H9 (cell line): ENCODE measurements at regions not wholly inside any gene's neighbourhood (a gene's known extent, or its start where the extent isn't known, plus 50 kb on each side); places are given as distances from the start of the nearest gene placed in this dataset.
"Not testable (repeated sequence)": the region's sequence is repeated elsewhere in the genome, so short reads cannot be mapped to it uniquely, and the experiment has no call there.

Experiments used
- DNase-seq: peaks from one replicate; pipeline ENCODE4 v3.0.0-alpha.2; 2017
- H2AFZ ChIP-seq: one replicate; pipeline ENCODE4 v1.6.1; 2013; ENCODE audit warnings: mild to moderate bottlenecking, low read length, control low read depth, moderate library complexity
- H2AK5ac ChIP-seq: 2 replicates; pipeline ENCODE4 v1.6.1; 2013; ENCODE audit warnings: low read length, control low read depth, mixed read lengths; ENCODE audit not compliant: insufficient read length
- H2BK120ac ChIP-seq: one replicate; pipeline ENCODE4 v1.6.1; 2013; ENCODE audit warnings: low read depth, mild to moderate bottlenecking, low read length, control low read depth, inconsistent platforms; ENCODE audit not compliant: poor library complexity, severe bottlenecking
- H2BK12ac ChIP-seq: 2 replicates; pipeline ENCODE4 v1.6.1; 2013; ENCODE audit warnings: low read length, control low read depth, mixed read lengths, low read depth; ENCODE audit not compliant: insufficient read length
- H2BK15ac ChIP-seq: 2 replicates; pipeline ENCODE4 v1.6.1; 2013; ENCODE audit warnings: low read depth, low read length, control low read depth
- H2BK20ac ChIP-seq: one replicate; pipeline ENCODE4 v1.6.1; 2013; ENCODE audit warnings: low read depth, mild to moderate bottlenecking, low read length, control low read depth, inconsistent platforms; ENCODE audit not compliant: poor library complexity, severe bottlenecking
- H2BK5ac ChIP-seq: 2 replicates; pipeline ENCODE4 v1.6.1; 2013; ENCODE audit warnings: low read length, control low read depth, mixed read lengths; ENCODE audit not compliant: insufficient read length
- H3K14ac ChIP-seq: 2 replicates; pipeline ENCODE4 v1.6.1; 2013; ENCODE audit warnings: low read length, control low read depth; ENCODE audit not compliant: insufficient read depth
- H3K18ac ChIP-seq: 2 replicates; pipeline ENCODE4 v1.6.1; 2013; ENCODE audit warnings: low read depth, mild to moderate bottlenecking, mixed read lengths, low read length, control low read depth; ENCODE audit not compliant: insufficient read length
- H3K23ac ChIP-seq: 2 replicates; pipeline ENCODE4 v1.6.1; 2013; ENCODE audit warnings: low read length, control low read depth, mixed read lengths, low read depth; ENCODE audit not compliant: insufficient read length
- H3K23me2 ChIP-seq: 2 replicates; pipeline ENCODE4 v1.6.1; 2013; ENCODE audit warnings: low read depth, mild to moderate bottlenecking, mixed read lengths, low read length, control low read depth; ENCODE audit not compliant: insufficient read length, poor library complexity, severe bottlenecking
- H3K27ac ChIP-seq: 2 replicates; pipeline ENCODE4 v1.5.1; 2013; ENCODE audit warnings: low read length, control low read depth, mixed read lengths, low read depth; ENCODE audit not compliant: insufficient read length
- H3K27me3 ChIP-seq: 2 replicates; pipeline ENCODE4 v1.6.1; 2013; ENCODE audit warnings: low read length, control low read depth, inconsistent platforms; ENCODE audit not compliant: insufficient read depth
- H3K4ac ChIP-seq: 2 replicates; pipeline ENCODE4 v1.6.1; 2013; ENCODE audit warnings: low read depth, mild to moderate bottlenecking, control low read depth, inconsistent platforms, low read length, moderate library complexity
- H3K4me1 ChIP-seq: 2 replicates; pipeline ENCODE4 v1.6.1; 2013; ENCODE audit warnings: low read length, control low read depth, inconsistent platforms; ENCODE audit not compliant: insufficient read depth
- H3K4me2 ChIP-seq: 2 replicates; pipeline ENCODE4 v1.6.1; 2013; ENCODE audit warnings: low read length, control low read depth, mixed read lengths; ENCODE audit not compliant: insufficient read length, insufficient read depth
- H3K56ac ChIP-seq: 2 replicates; pipeline ENCODE4 v1.6.1; 2013; ENCODE audit warnings: low read depth, mild to moderate bottlenecking, mixed read lengths, low read length, control low read depth; ENCODE audit not compliant: insufficient read length
- H3K79me1 ChIP-seq: 2 replicates; pipeline ENCODE4 v1.6.1; 2013; ENCODE audit warnings: low read depth, mild to moderate bottlenecking, moderate library complexity, low read length, control low read depth, inconsistent platforms; ENCODE audit not compliant: insufficient read depth, poor library complexity, severe bottlenecking
- H3K79me2 ChIP-seq: 2 replicates; pipeline ENCODE4 v1.6.1; 2013; ENCODE audit warnings: low read length, control low read depth, inconsistent platforms; ENCODE audit not compliant: insufficient read depth
- H3K9ac ChIP-seq: 2 replicates; pipeline ENCODE4 v1.6.1; 2013; ENCODE audit warnings: low read length, control low read depth, mixed read lengths; ENCODE audit not compliant: insufficient read length; ENCODE audit errors: extremely low read depth
- H3K9me3 ChIP-seq: one replicate; pipeline ENCODE4 v1.6.1; 2013; ENCODE audit warnings: low read depth, low read length, inconsistent platforms; ENCODE audit not compliant: control insufficient read depth
- H3T11ph ChIP-seq: one replicate; pipeline ENCODE4 v1.6.1; 2013; ENCODE audit warnings: mild to moderate bottlenecking, low read length, control low read depth, inconsistent platforms
- H4K20me1 ChIP-seq: one replicate; pipeline ENCODE4 v1.6.1; 2013; ENCODE audit not compliant: control insufficient read depth, insufficient read length, insufficient read depth
- H4K5ac ChIP-seq: 2 replicates; pipeline ENCODE4 v1.6.1; 2013; ENCODE audit warnings: low read depth, mild to moderate bottlenecking, mixed read lengths, low read length, control low read depth; ENCODE audit not compliant: insufficient read length
- H4K8ac ChIP-seq: replicated peaks from 2 replicates; pipeline ENCODE4 v1.6.1; 2013; ENCODE audit warnings: low read length, control low read depth, mixed read lengths, low read depth; ENCODE audit not compliant: insufficient read length
- H4K91ac ChIP-seq: 2 replicates; pipeline ENCODE4 v1.6.1; 2013; ENCODE audit warnings: low read depth, mild to moderate bottlenecking, moderate library complexity, mixed read lengths, low read length, control low read depth; ENCODE audit not compliant: insufficient read length
- H3K27ac Mint-ChIP-seq, 3 experiments: 2 replicates in 2 of 3; 3 replicates in 1 of 3; pipeline ENCODE4 v1.8.0; 2020 to 2021; ENCODE audit warnings: mixed read lengths in 3 of 3, mild to moderate bottlenecking in 1 of 3, moderate library complexity in 1 of 3
- H3K27me3 Mint-ChIP-seq: 2 replicates; pipeline ENCODE4 v1.8.0; 2021; ENCODE audit warnings: low read depth, mild to moderate bottlenecking, moderate library complexity, mixed read lengths
- H3K36me3 Mint-ChIP-seq, 3 experiments: 2 replicates in 2 of 3; 3 replicates in 1 of 3; pipeline ENCODE4 v1.8.0; 2020 to 2021; ENCODE audit warnings: low read depth in 3 of 3, mixed read lengths in 3 of 3; ENCODE audit not compliant: insufficient read depth in 1 of 3
- H3K4me1 Mint-ChIP-seq, 2 experiments: 2 replicates each; pipeline ENCODE4 v1.8.0; 2020; ENCODE audit warnings: mixed read lengths in 2 of 2
- H3K4me3 Mint-ChIP-seq, 2 experiments: 2 replicates in 1 of 2; 3 replicates in 1 of 2; pipeline ENCODE4 v1.8.0; 2020 to 2021; ENCODE audit warnings: mild to moderate bottlenecking in 2 of 2, mixed read lengths in 2 of 2, moderate library complexity in 1 of 2
- H3K9me3 Mint-ChIP-seq, 2 experiments: 2 replicates in 1 of 2; 3 replicates in 1 of 2; pipeline ENCODE4 v1.8.0; 2020; ENCODE audit warnings: mild to moderate bottlenecking in 2 of 2, mixed read lengths in 2 of 2, moderate library complexity in 1 of 2
- WGBS: extraction: QIAGEN DNeasy Blood & Tissue Kit; methylation state at CpG from one replicate; pipeline ENCODE4 v1.1.7; 2013; ENCODE audit warnings: missing lambda C conversion rate, low lambda C conversion rate, mixed read lengths; ENCODE audit not compliant: insufficient read length; ENCODE audit errors: extremely low coverage; 5-methylcytosine and 5-hydroxymethylcytosine counted together

GRCh38 chr6:28623242-28623641, 97.6 kb downstream of the GPX5 start:
- not testable (repeated sequence) for H4K91ac ChIP-seq, H3K14ac ChIP-seq, H3K23me2 ChIP-seq, H3K4me1 ChIP-seq, H3K18ac ChIP-seq, H3K9me3 ChIP-seq, H3K4ac ChIP-seq, H3K27ac ChIP-seq, H2BK5ac ChIP-seq, H3K79me1 ChIP-seq, H3K9me3 Mint-ChIP-seq, H3T11ph ChIP-seq, H4K20me1 ChIP-seq, H2BK12ac ChIP-seq, H3K27ac Mint-ChIP-seq, H3K23ac ChIP-seq, H3K4me2 ChIP-seq, H3K4me3 Mint-ChIP-seq, H3K79me2 ChIP-seq, H2BK15ac ChIP-seq, H3K27me3 ChIP-seq, H4K5ac ChIP-seq, H2BK20ac ChIP-seq, H3K56ac ChIP-seq, H3K36me3 Mint-ChIP-seq, DNase-seq, H2AK5ac ChIP-seq, H4K8ac ChIP-seq, H3K9ac ChIP-seq, H2AFZ ChIP-seq, H2BK120ac ChIP-seq
- WGBS = no CpG with 5 or more reads among the region's 3 CpGs
- H3K27me3 Mint-ChIP-seq = peaks cover 13% of the 10 kb centered on the region
- H3K4me1 Mint-ChIP-seq = peaks cover 13 to 14% of the 10 kb centered on the region in 2 experiments

GRCh38 chr6:28626386-28626785, 100.7 kb downstream of the GPX5 start:
- not testable (repeated sequence) for H2AK5ac ChIP-seq, H2BK5ac ChIP-seq, H4K5ac ChIP-seq, H2BK120ac ChIP-seq, H3K27me3 ChIP-seq, H3K4me1 Mint-ChIP-seq, H3T11ph ChIP-seq, H3K79me2 ChIP-seq, H2BK20ac ChIP-seq, H4K91ac ChIP-seq, H3K9me3 ChIP-seq, H3K9ac ChIP-seq, H4K8ac ChIP-seq, H3K4me2 ChIP-seq, H3K4ac ChIP-seq, H2AFZ ChIP-seq, H3K23me2 ChIP-seq, H3K9me3 Mint-ChIP-seq, H4K20me1 ChIP-seq, H3K4me3 Mint-ChIP-seq, H3K79me1 ChIP-seq, H3K36me3 Mint-ChIP-seq, H2BK12ac ChIP-seq, H2BK15ac ChIP-seq, H3K27ac Mint-ChIP-seq, H3K27ac ChIP-seq, H3K56ac ChIP-seq, DNase-seq, H3K4me1 ChIP-seq, H3K14ac ChIP-seq, H3K23ac ChIP-seq, H3K18ac ChIP-seq
- WGBS = no CpG with 5 or more reads among the region's 2 CpGs
- H3K27me3 Mint-ChIP-seq = peaks cover 13% of the 10 kb centered on the region
